Panc1 (cell line): ENCODE measurements at regions not wholly inside any gene's neighbourhood (a gene's known extent, or its start where the extent isn't known, plus 50 kb on each side); places are given as distances from the start of the nearest gene placed in this dataset.

Source experiments
- ATAC-seq: fragments of 200-7000 bp; cut with Tn5 transposase; 2 replicates; pipeline ENCODE4 v1.9.1; 2020; ENCODE audit warnings: mild to moderate bottlenecking, moderate library complexity
- BruUV-seq: library from RNA; stranded (reverse); fragments of 400-500 nt; replicated peaks from 2 replicates; lab custom pipeline; 2021; lab: Mats Ljungman, UMichigan
- CTCF ChIA-PET: fragments of 300-600 bp; sonication (Branson Sonifier 250); formaldehyde crosslinking; loops from one replicate; lab custom pipeline; 2022; ENCODE audit warnings: antibody characterized with exemption; lab: Charles Lee
- POLR2A ChIA-PET: fragments of 300-600 bp; sonication (Branson Sonifier 250); formaldehyde crosslinking; loops from one replicate; lab custom pipeline; 2022; ENCODE audit warnings: antibody characterized with exemption; lab: Charles Lee
- DNase-seq: peaks from one replicate; pipeline ENCODE4 v3.0.0-alpha.2; 2010; ENCODE audit warnings: low read depth, low spot score
- H3K27ac ChIP-seq: 2 replicates; pipeline ENCODE4 v1.5.1; 2011; ENCODE audit warnings: mild to moderate bottlenecking, low read length, inconsistent platforms
- H3K27me3 ChIP-seq: fragments of 200-500 bp; sonication (Bioruptor generic); 2 replicates; pipeline ENCODE4 v1.6.0; 2014; ENCODE audit warnings: low read length, inconsistent platforms; ENCODE audit not compliant: control insufficient read depth, insufficient read depth
- H3K36me3 ChIP-seq: fragments of 200-500 bp; sonication (Bioruptor generic); 2 replicates; pipeline ENCODE4 v1.5.1; 2014; ENCODE audit warnings: inconsistent platforms, mild to moderate bottlenecking, low read length, moderate library complexity; ENCODE audit not compliant: control insufficient read depth, insufficient read depth
- H3K4me1 ChIP-seq: 2 replicates; pipeline ENCODE4 v1.5.1; 2011; ENCODE audit warnings: inconsistent platforms, mild to moderate bottlenecking, low read length, moderate library complexity; ENCODE audit not compliant: control insufficient read depth, insufficient read depth
- H3K4me3 ChIP-seq, 2 experiments: 2 replicates each; pipeline ENCODE4 v1.5.1; 2011 to 2012; ENCODE audit warnings: low read depth in 2 of 2, low read length in 2 of 2, mild to moderate bottlenecking in 2 of 2, inconsistent platforms in 1 of 2, moderate library complexity in 1 of 2
- H3K9me3 ChIP-seq: fragments of 200-500 bp; sonication (Bioruptor generic); 2 replicates; pipeline ENCODE4 v1.5.1; 2014; ENCODE audit warnings: low read depth, mild to moderate bottlenecking, inconsistent platforms, low read length, moderate library complexity; ENCODE audit not compliant: control insufficient read depth, insufficient read depth
- POLR2AphosphoS5 ChIP-seq: IDR thresholded peaks from 2 replicates; pipeline ENCODE4 v1.6.1; 2012; ENCODE audit warnings: mild to moderate bottlenecking, low read depth, low read length, moderate library complexity
- SIN3A ChIP-seq: IDR thresholded peaks from 2 replicates; pipeline ENCODE4 v1.6.1; 2012; ENCODE audit warnings: low read depth, mild to moderate bottlenecking, low read length, moderate library complexity, borderline replicate concordance; ENCODE audit not compliant: insufficient read depth
- TCF7L2 ChIP-seq: IDR thresholded peaks from 2 replicates; pipeline ENCODE4 v1.6.1; 2011; ENCODE audit warnings: mild to moderate bottlenecking, low read depth, low read length, inconsistent platforms
- in situ Hi-C: cut with HindIII; loops from 2 replicates; pipeline ENCODE4 v1.10.0; 2016; ENCODE audit warnings: low sequenced_read_pairs, low pct_unique_long_range_greater_than_20kb
- intact Hi-C: fragments of 100-400 bp; cut with micrococcal nuclease; formaldehyde crosslinking; loops from one replicate; pipeline ENCODE4 v1.10.0; 2022; ENCODE audit not compliant: unreplicated experiment
- TF ChIP-seq, protein P1 (sequence below), 2 experiments: IDR thresholded peaks; 2 replicates each; pipeline ENCODE4 v1.6.1; 2011 to 2012; ENCODE audit warnings: low read depth in 2 of 2, control low read depth in 1 of 2, low read length in 1 of 2, mild to moderate bottlenecking in 1 of 2, moderate library complexity in 1 of 2; ENCODE audit not compliant: insufficient read depth in 1 of 2
- TF ChIP-seq, protein P2 (sequence below): fragments of 450-650 bp; IDR thresholded peaks from 2 replicates; pipeline ENCODE4 v1.5.1; 2017; ENCODE audit warnings: mild to moderate bottlenecking

DNA sequence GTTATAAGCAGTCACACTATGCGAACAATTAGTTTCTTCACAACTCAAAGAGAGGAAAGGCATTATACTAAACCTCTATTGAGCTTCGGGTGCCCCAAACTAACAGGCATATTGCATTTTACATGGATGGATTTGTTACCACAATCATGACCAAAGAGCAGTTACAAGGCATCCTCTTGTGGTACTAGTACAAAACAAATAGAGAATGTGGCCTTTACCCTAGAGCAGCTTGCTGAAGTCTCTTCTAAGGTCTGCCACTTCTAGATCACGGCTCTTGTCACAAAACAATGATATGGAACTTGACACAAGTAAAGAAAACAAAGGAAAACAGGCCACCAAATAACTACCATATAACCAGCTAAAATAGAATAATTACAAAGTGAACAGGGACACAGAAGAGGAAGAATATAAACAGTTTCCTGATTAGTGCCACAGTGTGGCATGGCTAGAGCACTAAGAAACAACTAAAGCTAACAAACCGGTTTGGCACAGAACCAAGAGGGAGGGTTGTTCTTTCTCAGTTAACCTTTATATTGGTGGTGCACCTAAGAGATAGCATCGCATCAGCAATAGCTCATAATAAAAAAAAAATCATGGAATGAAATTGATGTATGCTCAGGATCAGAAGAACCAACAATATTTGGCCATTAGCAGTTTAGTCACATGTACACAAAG is 209.7 kb upstream of the ATP2B1 start:
- Histone ChIP-seq H3K4me1 (no peaks in the 10 kb centered on the region), H3K27me3 (no peaks in the 10 kb centered on the region), H3K4me3 (no peak overlapping the region), H3K27ac (no peak overlapping the region), H3K36me3 (no peaks in the 10 kb centered on the region), H3K9me3 (no peaks in the 10 kb centered on the region)
- BruUV-seq: no TSS peak
- ChIA-PET POLR2A (no interaction called here), CTCF (no interaction called here)
- ATAC-seq (no peak), DNase-seq (no peak)
- intact Hi-C loops (no loop called here), in situ Hi-C loops (no loop called here)
- TF ChIP-seq, protein P1, sequence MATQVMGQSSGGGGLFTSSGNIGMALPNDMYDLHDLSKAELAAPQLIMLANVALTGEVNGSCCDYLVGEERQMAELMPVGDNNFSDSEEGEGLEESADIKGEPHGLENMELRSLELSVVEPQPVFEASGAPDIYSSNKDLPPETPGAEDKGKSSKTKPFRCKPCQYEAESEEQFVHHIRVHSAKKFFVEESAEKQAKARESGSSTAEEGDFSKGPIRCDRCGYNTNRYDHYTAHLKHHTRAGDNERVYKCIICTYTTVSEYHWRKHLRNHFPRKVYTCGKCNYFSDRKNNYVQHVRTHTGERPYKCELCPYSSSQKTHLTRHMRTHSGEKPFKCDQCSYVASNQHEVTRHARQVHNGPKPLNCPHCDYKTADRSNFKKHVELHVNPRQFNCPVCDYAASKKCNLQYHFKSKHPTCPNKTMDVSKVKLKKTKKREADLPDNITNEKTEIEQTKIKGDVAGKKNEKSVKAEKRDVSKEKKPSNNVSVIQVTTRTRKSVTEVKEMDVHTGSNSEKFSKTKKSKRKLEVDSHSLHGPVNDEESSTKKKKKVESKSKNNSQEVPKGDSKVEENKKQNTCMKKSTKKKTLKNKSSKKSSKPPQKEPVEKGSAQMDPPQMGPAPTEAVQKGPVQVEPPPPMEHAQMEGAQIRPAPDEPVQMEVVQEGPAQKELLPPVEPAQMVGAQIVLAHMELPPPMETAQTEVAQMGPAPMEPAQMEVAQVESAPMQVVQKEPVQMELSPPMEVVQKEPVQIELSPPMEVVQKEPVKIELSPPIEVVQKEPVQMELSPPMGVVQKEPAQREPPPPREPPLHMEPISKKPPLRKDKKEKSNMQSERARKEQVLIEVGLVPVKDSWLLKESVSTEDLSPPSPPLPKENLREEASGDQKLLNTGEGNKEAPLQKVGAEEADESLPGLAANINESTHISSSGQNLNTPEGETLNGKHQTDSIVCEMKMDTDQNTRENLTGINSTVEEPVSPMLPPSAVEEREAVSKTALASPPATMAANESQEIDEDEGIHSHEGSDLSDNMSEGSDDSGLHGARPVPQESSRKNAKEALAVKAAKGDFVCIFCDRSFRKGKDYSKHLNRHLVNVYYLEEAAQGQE (IDR thresholded peaks at IDR 0.05; ENCODE audit: insufficient read depth in 1 of 2, low read depth in 2 of 2, low read length in 1 of 2): no peak
- TF ChIP-seq SIN3A (no peak), TCF7L2 (no peak), POLR2AphosphoS5 (no peak)
- TF ChIP-seq, protein P2, sequence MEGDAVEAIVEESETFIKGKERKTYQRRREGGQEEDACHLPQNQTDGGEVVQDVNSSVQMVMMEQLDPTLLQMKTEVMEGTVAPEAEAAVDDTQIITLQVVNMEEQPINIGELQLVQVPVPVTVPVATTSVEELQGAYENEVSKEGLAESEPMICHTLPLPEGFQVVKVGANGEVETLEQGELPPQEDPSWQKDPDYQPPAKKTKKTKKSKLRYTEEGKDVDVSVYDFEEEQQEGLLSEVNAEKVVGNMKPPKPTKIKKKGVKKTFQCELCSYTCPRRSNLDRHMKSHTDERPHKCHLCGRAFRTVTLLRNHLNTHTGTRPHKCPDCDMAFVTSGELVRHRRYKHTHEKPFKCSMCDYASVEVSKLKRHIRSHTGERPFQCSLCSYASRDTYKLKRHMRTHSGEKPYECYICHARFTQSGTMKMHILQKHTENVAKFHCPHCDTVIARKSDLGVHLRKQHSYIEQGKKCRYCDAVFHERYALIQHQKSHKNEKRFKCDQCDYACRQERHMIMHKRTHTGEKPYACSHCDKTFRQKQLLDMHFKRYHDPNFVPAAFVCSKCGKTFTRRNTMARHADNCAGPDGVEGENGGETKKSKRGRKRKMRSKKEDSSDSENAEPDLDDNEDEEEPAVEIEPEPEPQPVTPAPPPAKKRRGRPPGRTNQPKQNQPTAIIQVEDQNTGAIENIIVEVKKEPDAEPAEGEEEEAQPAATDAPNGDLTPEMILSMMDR: no peak

DNA sequence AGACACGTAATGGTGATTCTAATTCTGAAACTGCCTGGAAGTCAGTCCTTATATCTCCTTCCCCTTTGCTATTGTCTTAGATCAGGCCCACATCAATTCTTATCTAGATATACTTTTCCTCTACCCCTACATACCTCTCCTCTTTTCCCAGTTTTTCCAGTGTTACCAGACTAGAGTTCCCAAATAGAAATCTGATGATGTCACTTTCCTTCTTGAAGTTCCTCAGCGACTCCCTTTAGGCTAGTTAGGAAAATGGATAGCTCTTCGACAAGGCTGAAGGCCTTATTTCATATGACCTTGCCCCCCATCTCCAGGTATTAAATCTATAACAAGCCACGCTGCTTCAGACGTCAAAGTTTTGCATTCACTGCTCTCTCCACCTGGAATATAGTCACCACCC is 201.1 kb upstream of the ATP2B1 start:
- in situ Hi-C loops (no loop called here), intact Hi-C loops (no loop called here)
- Histone ChIP-seq H3K9me3 (no peaks in the 10 kb centered on the region), H3K4me3 (no peak overlapping the region), H3K27me3 (no peaks in the 10 kb centered on the region), H3K4me1 (no peaks in the 10 kb centered on the region), H3K27ac (no peak overlapping the region), H3K36me3 (no peaks in the 10 kb centered on the region)
- DNase-seq (no peak), ATAC-seq (no peak)
- no TSS peak for BruUV-seq
- CTCF ChIA-PET: no interaction called here
- POLR2A ChIA-PET: no interaction called here
- TF ChIP-seq, protein P1 (IDR thresholded peaks at IDR 0.05; ENCODE audit: insufficient read depth in 1 of 2, low read depth in 2 of 2, low read length in 1 of 2): no peak
- TF ChIP-seq POLR2AphosphoS5: no peak
- TF ChIP-seq SIN3A: no peak
- TF ChIP-seq, protein P2: no peak
- TF ChIP-seq TCF7L2: no peak
